Mucosa of stomach (tissue), 1 donor: ENCODE measurements at regions not wholly inside any gene's neighbourhood (a gene's known extent, or its start where the extent isn't known, plus 50 kb on each side); places are given as distances from the start of the nearest gene placed in this dataset.

Source experiments
- H3K27me3 ChIP-seq: one replicate; pipeline ENCODE4 v1.7.0; 2013; ENCODE audit warnings: mild to moderate bottlenecking, low read length; ENCODE audit not compliant: control insufficient read depth, insufficient read depth
- H3K36me3 ChIP-seq: one replicate; pipeline ENCODE4 v1.7.0; 2013; ENCODE audit warnings: low read length; ENCODE audit not compliant: control insufficient read depth, insufficient read depth
- H3K4me1 ChIP-seq: one replicate; pipeline ENCODE4 v1.7.0; 2013; ENCODE audit warnings: mild to moderate bottlenecking, low read length; ENCODE audit not compliant: control insufficient read depth, insufficient read depth
- H3K4me3 ChIP-seq: one replicate; pipeline ENCODE4 v1.7.0; 2013; ENCODE audit warnings: low read length
- H3K9ac ChIP-seq: one replicate; pipeline ENCODE4 v1.7.0; 2013; ENCODE audit warnings: mild to moderate bottlenecking, low read length, moderate library complexity
- H3K9me3 ChIP-seq: one replicate; pipeline ENCODE4 v1.7.0; 2013; ENCODE audit warnings: mild to moderate bottlenecking, low read length, moderate library complexity; ENCODE audit not compliant: control insufficient read depth
- donor health status: Pancreatic carcinoma.

DNA sequence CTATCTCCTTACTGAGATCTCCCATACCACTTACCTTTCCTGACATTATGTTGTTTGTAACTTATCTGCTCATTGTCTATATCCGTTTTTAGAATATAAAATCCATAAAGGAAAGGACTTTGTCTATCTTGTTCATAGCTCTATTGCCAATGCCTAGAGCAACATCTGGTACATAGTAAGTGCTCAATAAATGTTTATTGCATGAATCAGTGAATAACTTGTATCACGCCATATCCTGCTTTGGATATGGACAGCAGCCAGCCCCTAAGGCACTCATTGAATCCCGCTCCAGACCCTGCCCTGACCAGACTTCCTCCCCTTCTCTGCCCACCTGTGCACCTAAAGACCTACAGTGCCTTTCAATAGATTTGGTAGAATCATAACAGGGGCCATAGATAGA lies 298.1 kb upstream of the PLXNA2 start:
- Histone ChIP-seq H3K9ac (no peak overlapping the region), H3K36me3 (no peaks in the 10 kb centered on the region), H3K4me1 (peaks cover 37% of the 10 kb centered on the region), H3K9me3 (no peaks in the 10 kb centered on the region), H3K4me3 (no peak overlapping the region), H3K27me3 (no peaks in the 10 kb centered on the region)

GRCh38 chr1:208544053-208544452 lies 299.9 kb upstream of the PLXNA2 start:
- H3K9me3 ChIP-seq: no peaks in the 10 kb centered on the region
- peaks cover 23% of the 10 kb centered on the region for H3K4me1 ChIP-seq
- no peaks in the 10 kb centered on the region for H3K27me3 ChIP-seq
- H3K4me3 ChIP-seq: no peak overlapping the region
- no peaks in the 10 kb centered on the region for H3K36me3 ChIP-seq
- H3K9ac ChIP-seq: no peak overlapping the region

GRCh38 chr1:208544794-208545193 lies 300.6 kb upstream of the PLXNA2 start:
- H3K9me3 ChIP-seq: no peaks in the 10 kb centered on the region
- no peak overlapping the region for H3K9ac ChIP-seq
- no peak overlapping the region for H3K4me3 ChIP-seq
- no peaks in the 10 kb centered on the region for H3K36me3 ChIP-seq
- H3K4me1 ChIP-seq: peaks cover 16% of the 10 kb centered on the region
- H3K27me3 ChIP-seq: no peaks in the 10 kb centered on the region

- Histone ChIP-seq H3K4me3 (no peak overlapping the region), H3K27me3 (no peaks in the 10 kb centered on the region), H3K4me1 (peaks cover 3% of the 10 kb centered on the region), H3K9ac (no peak overlapping the region), H3K9me3 (no peaks in the 10 kb centered on the region), H3K36me3 (no peaks in the 10 kb centered on the region)
Observed at GRCh38 chr1:208551024-208551423, 306.8 kb upstream of the PLXNA2 start.

DNA sequence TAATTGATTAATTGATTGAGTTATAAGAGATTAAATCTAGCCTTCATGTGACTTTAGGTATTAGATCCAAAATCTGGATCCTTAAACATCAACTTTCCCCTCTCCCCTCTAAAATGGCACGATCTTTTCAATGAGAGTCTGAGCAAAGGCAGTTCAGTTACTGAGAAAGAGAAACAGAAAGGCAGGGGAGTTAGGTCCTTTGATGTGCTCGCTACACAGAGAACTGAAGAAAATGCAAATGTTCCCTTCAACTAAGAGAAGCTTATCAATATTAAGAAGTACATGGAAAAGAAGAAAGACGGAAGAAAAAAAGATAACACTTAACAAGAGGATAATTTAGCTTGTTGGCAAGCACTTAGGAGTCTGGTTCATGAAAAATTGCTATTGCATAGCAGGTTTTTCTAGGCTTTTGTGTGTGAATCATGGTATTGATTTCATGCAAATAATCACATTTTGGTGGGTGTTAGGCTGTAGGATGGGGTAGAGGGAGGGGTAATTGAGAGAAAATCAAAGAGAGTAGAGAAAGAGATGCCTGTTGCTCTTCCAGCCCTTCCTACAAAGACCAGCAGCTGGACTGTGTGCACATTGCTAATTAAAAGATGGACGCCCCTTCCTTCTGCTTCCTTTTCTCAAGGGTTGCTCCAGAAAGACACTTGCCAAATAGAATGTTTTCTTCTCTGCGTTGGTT lies 307.6 kb upstream of the PLXNA2 start:
- Histone ChIP-seq H3K4me1 (peaks cover 3% of the 10 kb centered on the region), H3K27me3 (no peaks in the 10 kb centered on the region), H3K36me3 (no peaks in the 10 kb centered on the region), H3K9me3 (no peaks in the 10 kb centered on the region), H3K4me3 (no peak overlapping the region), H3K9ac (no peak overlapping the region)

DNA sequence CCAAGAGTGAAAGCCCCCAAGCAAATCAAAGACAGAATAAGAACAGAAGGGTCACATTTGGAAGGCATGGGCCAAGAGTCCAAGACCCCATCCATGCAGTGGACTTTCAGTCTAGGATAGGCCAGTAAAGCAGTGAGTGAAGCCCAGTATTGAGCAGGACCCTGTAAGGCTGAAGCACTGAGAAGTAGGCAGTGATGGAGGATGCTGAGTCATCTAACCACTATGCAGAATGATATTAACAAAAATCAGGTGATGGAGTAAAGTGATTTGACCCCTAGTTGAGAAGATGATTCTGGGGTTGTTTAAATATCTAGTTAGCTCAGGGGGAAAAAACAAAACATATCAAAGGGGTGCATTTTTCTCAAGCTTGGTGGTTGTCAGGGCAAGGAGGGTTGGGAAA lies 308.7 kb upstream of the PLXNA2 start:
- Histone ChIP-seq H3K36me3 (no peaks in the 10 kb centered on the region), H3K27me3 (no peaks in the 10 kb centered on the region), H3K9ac (no peak overlapping the region), H3K9me3 (no peaks in the 10 kb centered on the region), H3K4me3 (no peak overlapping the region), H3K4me1 (peaks cover 3% of the 10 kb centered on the region)

- Histone ChIP-seq H3K27me3 (no peaks in the 10 kb centered on the region), H3K4me1 (no peaks in the 10 kb centered on the region), H3K9ac (no peak overlapping the region), H3K9me3 (no peaks in the 10 kb centered on the region), H3K4me3 (no peak overlapping the region), H3K36me3 (no peaks in the 10 kb centered on the region)
Observed at GRCh38 chr1:208556461-208556860, 312.3 kb upstream of the PLXNA2 start.

- no peak overlapping the region for H3K4me3 ChIP-seq
- H3K9ac ChIP-seq: no peak overlapping the region
- no peaks in the 10 kb centered on the region for H3K36me3 ChIP-seq
- H3K4me1 ChIP-seq: no peaks in the 10 kb centered on the region
- no peaks in the 10 kb centered on the region for H3K27me3 ChIP-seq
- H3K9me3 ChIP-seq: no peaks in the 10 kb centered on the region
Observed at GRCh38 chr1:208557046-208557722, 313.0 kb upstream of the PLXNA2 start.

DNA sequence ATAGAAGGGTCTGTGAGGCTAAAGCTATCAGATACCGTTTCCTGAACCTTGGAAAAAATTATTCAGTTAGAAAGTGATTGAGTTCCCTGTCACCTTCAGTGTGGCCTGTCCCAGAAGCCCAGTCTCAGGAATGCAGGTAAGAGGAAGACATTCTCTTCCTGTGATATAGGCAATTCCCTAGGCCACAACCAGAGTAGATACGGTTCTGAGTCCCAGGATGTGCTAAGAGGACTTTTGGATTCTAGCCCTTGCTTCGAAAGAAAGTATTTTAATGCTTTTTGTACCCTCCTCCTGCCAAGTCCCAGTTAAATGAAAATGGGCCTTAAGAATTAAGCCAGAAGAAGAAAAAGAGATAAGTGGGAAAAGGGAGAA lies 313.5 kb upstream of the PLXNA2 start:
- Histone ChIP-seq H3K27me3 (no peaks in the 10 kb centered on the region), H3K9ac (no peak overlapping the region), H3K4me1 (no peaks in the 10 kb centered on the region), H3K4me3 (no peak overlapping the region), H3K36me3 (no peaks in the 10 kb centered on the region), H3K9me3 (no peaks in the 10 kb centered on the region)

GRCh38 chr1:208559597-208560329 lies 315.6 kb upstream of the PLXNA2 start:
- Histone ChIP-seq H3K4me3 (no peak overlapping the region), H3K9ac (no peak overlapping the region), H3K9me3 (no peaks in the 10 kb centered on the region), H3K4me1 (no peaks in the 10 kb centered on the region), H3K27me3 (no peaks in the 10 kb centered on the region), H3K36me3 (no peaks in the 10 kb centered on the region)

DNA sequence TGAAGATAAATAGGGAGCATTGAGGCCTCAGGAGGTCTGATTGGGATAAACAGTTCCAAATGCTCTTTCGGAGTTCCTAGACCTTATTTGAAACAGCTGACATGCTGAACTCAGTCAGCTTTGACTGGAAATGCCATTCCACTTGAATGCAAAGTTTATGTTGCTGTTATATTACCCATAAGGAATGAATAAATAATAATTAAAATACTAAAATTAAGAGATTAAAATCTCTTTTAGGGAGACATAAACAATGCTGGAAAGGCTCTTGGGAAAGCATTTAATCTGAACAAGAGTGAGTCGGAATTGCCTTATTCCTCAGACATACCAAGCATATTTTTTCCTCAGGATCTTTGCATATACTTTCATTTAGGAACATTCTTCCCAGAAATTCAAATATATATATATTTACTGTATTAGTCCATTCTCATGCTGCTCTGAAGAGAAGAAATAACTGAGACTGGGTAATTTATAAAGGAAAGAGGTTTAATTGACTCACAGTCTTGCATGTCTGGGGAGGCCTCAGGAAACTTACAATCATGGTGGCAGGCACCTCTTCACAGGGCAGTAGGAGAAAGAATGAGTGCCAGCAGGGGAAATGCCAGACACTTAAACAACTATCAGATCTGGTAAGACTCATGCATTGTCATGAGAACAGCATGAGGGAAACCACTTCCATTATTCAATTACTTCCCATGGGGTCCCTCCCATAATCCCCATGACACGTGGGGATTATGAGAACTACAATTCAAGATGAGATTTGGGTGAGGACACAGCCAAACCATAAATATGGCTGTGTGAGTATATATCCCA lies 318.2 kb upstream of the PLXNA2 start:
- Histone ChIP-seq H3K9me3 (no peaks in the 10 kb centered on the region), H3K36me3 (no peaks in the 10 kb centered on the region), H3K27me3 (no peaks in the 10 kb centered on the region), H3K4me1 (no peaks in the 10 kb centered on the region), H3K9ac (no peak overlapping the region), H3K4me3 (no peak overlapping the region)

DNA sequence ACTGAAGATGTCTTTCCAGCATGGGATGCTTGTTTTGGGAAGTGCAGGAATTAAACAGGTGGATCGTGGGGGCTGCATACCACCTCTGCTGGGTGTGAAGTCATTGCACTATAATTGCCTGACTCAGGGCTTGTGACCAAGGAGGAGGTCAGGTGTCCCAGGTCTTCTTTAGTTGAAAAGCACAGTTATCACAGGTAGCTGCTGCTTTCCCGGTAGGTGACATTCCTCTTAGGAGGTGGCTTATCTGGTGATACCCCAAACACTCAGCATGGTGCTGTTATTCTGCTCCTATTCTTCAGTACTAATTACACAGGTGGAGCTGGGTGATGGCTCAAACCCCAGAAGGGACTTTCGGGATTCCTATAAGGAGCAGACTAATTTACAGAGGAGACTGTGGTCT lies 320.3 kb upstream of the PLXNA2 start:
- Histone ChIP-seq H3K9ac (no peak overlapping the region), H3K9me3 (no peaks in the 10 kb centered on the region), H3K4me3 (no peak overlapping the region), H3K36me3 (no peaks in the 10 kb centered on the region), H3K27me3 (no peaks in the 10 kb centered on the region), H3K4me1 (no peaks in the 10 kb centered on the region)
